ENCODE measurements at regions not wholly inside any gene's neighbourhood (a gene's known extent, or its start where the extent isn't known, plus 50 kb on each side); places are given as distances from the start of the nearest gene placed in this dataset.

DNA sequence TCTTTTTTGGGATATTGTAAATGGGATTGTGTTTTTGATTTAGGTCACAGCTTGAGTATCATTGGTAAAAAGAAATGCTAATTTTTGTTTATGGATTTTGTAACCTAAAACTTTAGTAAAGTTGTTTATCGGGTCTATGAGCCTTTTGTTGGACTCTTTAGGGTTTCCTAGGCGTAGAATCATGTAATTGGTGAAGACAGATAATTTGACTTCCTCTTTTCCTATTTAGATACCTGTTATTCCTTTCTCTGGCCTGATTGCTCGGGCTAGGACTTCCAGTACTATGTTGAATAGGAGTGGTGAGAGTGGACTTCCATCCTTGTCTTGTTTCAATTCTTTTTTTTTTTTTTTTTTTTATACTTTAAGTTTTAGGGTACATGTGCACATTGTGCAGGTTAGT, 149.0 kb downstream of the QPCT start:
- TF ChIP-seq, protein P1, sequence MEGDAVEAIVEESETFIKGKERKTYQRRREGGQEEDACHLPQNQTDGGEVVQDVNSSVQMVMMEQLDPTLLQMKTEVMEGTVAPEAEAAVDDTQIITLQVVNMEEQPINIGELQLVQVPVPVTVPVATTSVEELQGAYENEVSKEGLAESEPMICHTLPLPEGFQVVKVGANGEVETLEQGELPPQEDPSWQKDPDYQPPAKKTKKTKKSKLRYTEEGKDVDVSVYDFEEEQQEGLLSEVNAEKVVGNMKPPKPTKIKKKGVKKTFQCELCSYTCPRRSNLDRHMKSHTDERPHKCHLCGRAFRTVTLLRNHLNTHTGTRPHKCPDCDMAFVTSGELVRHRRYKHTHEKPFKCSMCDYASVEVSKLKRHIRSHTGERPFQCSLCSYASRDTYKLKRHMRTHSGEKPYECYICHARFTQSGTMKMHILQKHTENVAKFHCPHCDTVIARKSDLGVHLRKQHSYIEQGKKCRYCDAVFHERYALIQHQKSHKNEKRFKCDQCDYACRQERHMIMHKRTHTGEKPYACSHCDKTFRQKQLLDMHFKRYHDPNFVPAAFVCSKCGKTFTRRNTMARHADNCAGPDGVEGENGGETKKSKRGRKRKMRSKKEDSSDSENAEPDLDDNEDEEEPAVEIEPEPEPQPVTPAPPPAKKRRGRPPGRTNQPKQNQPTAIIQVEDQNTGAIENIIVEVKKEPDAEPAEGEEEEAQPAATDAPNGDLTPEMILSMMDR (IDR thresholded peaks at IDR 0.05), result no peak
- TF ChIP-seq POLR2AphosphoS5 (IDR thresholded peaks at IDR 0.05), result no peak

Data from esophagus muscularis mucosa (tissue), 3 donors.